ENCODE measurements at regions not wholly inside any gene's neighbourhood (a gene's known extent, or its start where the extent isn't known, plus 50 kb on each side); places are given as distances from the start of the nearest gene placed in this dataset.
"Not testable (repeated sequence)": the region's sequence is repeated elsewhere in the genome, so short reads cannot be mapped to it uniquely, and the experiment has no call there.

DNA sequence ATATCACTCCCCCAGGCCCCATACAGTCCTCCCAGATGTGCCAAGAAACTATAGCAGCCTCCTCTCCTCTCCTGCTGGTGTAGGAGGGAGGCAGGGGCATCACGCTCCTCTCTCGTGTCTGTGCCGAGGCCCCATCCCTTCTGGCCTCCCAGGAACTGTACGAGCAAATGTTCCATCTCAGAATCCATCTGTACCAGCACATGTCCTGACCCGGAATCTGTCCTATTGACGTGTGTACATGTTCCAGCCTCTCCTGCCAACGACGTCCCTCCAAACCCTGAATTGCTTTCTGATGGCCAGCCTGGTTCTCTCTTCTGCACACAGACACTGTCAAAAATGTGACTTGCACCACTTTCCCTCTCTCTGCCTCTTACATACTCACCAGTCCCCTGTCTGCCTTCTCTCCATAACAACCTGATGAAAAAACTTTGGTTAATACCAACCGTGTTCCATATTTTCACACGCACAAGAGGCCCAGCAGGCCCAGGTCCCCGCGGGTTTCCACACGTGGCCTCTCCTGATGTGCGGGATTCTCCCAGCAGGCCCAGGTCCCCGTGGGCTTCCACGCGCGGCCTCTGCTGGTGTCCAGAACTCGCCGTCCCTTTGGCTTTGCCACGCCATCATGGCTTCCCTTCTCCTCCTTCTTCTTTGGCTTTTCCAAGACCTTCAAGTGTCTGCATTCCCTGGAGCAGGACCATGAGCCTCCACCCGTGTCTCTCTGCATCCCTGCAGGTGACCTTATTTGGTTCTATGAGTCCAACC, 125.2 kb upstream of the THBS2 start:
- DNase-seq (ENCODE audit: low spot score) = no peak

DNA sequence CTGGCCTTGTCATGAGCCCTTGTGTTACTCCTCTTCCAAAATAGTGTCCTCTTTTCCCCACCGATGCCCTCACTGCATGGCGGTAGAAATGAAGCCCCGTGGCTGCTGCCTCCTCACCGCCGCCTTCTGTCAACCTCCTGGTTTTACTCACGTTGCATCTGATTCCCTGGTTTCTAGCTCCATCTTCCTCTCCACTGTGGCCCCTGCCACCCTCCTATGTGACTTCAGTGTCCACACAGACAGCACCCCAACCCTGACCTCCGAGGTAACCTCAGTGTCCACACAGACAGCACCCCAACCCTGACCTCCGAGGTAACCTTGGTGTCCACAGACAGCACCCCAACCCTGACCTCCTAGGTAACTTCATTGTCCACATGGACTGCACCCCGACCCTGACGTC, 122.8 kb upstream of the THBS2 start:
- DNase-seq (ENCODE audit: low spot score) = no peak

- no peak for DNase-seq (ENCODE audit: low spot score)
Measured at GRCh38 chr6:169372589-169372988, 118.9 kb upstream of the THBS2 start.

DNA sequence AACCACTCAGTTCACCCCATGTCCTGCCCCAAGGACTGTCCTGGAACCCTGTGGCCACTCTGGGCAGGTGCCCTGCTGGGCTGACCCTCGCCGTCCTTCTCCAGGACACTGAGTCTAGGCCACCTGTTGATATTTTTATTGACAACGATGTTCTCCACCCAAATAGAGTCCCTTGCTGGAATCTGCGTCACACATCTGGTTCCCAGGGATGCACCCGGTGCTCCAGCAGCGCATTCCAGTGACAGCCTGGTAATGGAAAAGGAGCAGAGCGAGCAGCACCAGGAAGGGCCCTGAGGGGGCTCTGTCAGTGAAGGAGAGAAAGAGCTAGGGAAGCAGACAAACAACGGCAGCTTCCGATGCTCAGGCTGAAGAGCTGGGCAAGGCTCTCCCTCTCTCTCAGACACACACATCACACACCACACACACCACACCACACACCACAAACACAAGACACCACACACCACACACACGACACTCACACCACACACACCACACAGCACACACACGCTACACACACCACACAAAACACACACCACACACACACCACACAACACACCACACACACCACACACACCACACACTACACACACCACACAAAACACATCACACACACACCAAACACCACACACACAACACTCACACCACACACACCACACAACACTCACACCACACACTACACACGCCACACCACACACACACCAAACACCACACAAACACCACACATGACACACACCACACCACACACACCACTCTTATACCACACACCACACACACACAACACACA, 117.9 kb upstream of the THBS2 start:
- no peak for DNase-seq (ENCODE audit: low spot score)

DNA sequence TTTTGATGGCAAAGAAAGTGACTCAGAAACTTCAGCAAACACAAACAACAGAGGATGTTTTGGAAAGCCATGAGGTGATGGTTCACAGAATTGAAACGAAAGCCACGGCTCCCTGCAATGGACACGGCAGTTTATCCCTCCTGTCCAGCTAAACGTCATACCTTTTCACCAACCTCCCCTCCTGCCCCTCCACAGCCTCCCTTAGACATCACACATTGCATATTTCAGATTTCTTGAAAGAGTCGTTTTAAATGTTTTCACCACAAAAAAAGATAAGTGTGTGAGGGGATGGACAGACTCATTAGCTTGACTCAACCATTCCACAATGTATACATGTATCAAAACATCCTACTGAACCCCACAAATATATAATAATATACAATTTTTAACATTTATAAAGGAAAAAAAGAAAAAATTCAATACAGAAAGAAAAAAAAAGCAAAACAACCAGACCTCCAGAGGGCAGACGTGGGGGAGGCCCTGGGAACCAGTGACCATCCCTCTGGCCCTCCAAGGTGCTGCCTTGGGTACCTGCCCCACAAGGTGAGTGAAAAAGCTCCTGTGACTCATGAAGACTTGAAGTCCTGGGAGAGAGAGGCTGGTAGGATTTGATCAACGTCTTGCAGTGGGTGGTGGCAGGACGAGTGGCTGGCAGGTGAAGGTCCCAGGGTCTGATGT, 117.2 kb upstream of the THBS2 start:
- no peak for DNase-seq (ENCODE audit: low spot score)

GRCh38 chr6:169370054-169370453, 116.4 kb upstream of the THBS2 start:
- DNase-seq (ENCODE audit: low spot score) = no peak

DNA sequence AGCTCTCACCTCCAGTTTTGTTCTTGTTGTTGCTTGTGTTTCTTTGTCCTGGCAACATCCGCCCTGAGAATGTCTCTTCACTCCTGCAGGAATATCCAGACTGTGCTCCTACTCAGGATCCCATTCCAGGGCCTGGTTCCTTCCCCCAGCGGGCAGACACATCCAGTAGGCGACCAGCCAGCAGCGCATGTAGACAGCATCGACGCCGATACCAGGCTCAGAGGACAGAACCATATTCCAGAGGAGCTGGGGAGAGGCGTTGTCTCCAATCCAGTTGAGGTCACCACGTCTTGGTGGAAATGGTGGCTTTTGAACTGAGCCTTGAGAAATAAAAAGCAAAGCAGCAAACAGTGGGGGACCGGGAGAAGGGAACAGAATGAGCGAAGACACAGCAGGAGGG, 114.6 kb upstream of the THBS2 start:
- no peak for DNase-seq (ENCODE audit: low spot score)

GRCh38 chr6:169367507-169367906, 113.9 kb upstream of the THBS2 start:
- DNase-seq (ENCODE audit: low spot score) = no peak

DNA sequence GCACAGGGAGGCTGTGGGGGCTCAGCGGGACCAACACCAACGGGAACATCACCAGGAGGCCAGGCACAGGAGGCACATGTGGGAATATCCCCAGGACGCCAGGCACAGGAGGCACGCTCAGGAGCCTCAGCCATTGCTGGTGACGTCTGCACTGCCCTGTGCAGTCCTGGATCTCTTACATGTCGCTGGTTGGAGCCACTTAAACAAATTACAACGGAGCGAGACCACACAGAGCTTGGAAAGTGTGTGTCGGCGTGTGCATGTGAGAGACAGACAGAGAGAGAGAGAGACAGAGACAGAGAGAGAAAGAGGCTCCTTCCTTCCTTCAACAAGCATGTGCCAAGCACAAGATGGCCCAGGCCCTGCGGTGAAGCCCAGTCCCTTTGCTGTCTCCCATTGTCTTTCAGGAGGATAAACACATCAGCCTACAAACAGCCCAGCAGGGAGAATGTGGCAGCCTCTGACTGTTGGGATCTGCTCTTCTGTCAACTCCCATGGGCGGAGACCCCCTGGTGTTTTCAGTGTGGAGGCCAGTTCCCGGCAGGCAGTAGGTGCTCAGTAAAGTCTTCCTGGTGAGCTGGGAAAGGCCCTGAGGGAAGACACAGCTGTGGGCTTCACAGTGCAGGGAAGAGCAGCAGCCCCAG, 112.7 kb upstream of the THBS2 start:
- no peak for DNase-seq (ENCODE audit: low spot score)

- no peak for DNase-seq (ENCODE audit: low spot score)
Measured at GRCh38 chr6:169365567-169366257, 112.1 kb upstream of the THBS2 start.

GRCh38 chr6:169363590-169363989, 109.9 kb upstream of the THBS2 start:
- DNase-seq (ENCODE audit: low spot score) = peak; percentile 29

GRCh38 chr6:169362501-169363121, 109.0 kb upstream of the THBS2 start:
- DNase-seq (ENCODE audit: low spot score) = no peak

DNA sequence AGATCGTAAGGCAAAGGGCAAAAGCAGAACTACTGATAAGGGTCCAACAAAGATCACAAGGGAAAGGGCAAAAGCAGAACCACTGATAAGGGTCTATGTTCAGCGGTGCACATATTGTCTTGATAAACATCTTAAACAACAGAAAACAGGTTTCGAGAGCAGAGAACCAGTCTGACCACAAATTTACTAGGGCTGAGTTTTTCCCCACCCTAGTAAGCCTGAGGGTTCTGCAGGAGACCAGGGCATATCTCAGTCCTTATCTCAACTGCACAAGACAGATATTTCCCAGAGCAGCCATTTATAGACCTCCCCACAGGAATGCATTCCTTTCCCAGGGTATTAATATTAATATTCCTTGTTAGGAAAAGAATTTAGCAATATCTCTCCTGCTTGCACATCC, 101.4 kb upstream of the THBS2 start:
- DNase-seq (ENCODE audit: low spot score) = not testable (repeated sequence)

GRCh38 chr6:169345146-169345545, 91.5 kb upstream of the THBS2 start:
- peak; percentile 10 for DNase-seq (ENCODE audit: low spot score)

GRCh38 chr6:169344750-169345065, 91.1 kb upstream of the THBS2 start:
- DNase-seq (ENCODE audit: low spot score) = no peak

- DNase-seq (ENCODE audit: low spot score) = no peak
Measured at GRCh38 chr6:169343886-169344749, 90.5 kb upstream of the THBS2 start.

DNA sequence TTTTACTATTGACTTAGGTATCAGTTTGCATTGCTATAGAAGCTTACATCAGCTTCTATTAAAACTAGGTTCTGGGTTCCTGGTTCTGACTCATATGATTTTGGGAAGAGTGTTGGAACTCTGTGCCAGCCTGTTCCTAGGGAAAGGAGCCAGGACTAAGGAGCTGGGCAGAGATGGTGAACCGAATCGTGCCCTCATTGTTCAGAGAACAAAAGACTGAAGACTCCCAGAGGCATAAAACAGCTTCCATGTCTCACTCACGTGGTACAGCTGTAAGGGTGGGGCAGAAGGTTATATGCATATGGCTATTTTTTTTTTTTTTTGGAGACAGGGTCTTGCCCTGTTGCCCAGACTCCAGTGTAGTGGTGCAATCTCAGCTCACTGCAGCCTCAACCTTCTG, 89.1 kb upstream of the THBS2 start:
- DNase-seq (ENCODE audit: low spot score) = no peak

GRCh38 chr6:169341706-169342105, 88.1 kb upstream of the THBS2 start:
- no peak for DNase-seq (ENCODE audit: low spot score)

GRCh38 chr6:169341065-169341464, 87.4 kb upstream of the THBS2 start:
- DNase-seq (ENCODE audit: low spot score) = no peak

- DNase-seq (ENCODE audit: low spot score) = no peak
Measured at GRCh38 chr6:169340395-169340794, 86.7 kb upstream of the THBS2 start.
